K562 (cell line): ENCODE measurements at regions not wholly inside any gene's neighbourhood (a gene's known extent, or its start where the extent isn't known, plus 50 kb on each side); places are given as distances from the start of the nearest gene placed in this dataset.

Source experiments
- CTCF ChIP-seq, 3 experiments: IDR thresholded peaks in 2 of 3; conservative IDR thresholded peaks in 1 of 3; 2 replicates each; pipeline ENCODE4 v1.5.1; 2011 to 2012; ENCODE audit warnings: low read length in 3 of 3, mild to moderate bottlenecking in 3 of 3, control low read depth in 2 of 3, improper control_type of control experiment in 1 of 3, inconsistent platforms in 1 of 3, low read depth in 1 of 3, mixed read lengths in 1 of 3, moderate library complexity in 1 of 3; ENCODE audit not compliant: insufficient read depth in 2 of 3
- IRF2 ChIP-seq: sonication (generic); formaldehyde crosslinking; IDR thresholded peaks from 2 replicates; pipeline ENCODE4 v1.8.1; 2022; ENCODE audit warnings: mild to moderate bottlenecking, missing genetic modification reagents
- MAFF ChIP-seq: IDR thresholded peaks from 2 replicates; pipeline ENCODE4 v1.6.1; 2012; ENCODE audit warnings: low read length, improper control_type of control experiment
- MAFK ChIP-seq: IDR thresholded peaks from 2 replicates; pipeline ENCODE4 v1.6.1; 2011; ENCODE audit warnings: low read length, improper control_type of control experiment
- MEIS2 ChIP-seq: fragments of 450-650 bp; IDR thresholded peaks from 2 replicates; pipeline ENCODE4 v1.6.1; 2014; ENCODE audit warnings: mild to moderate bottlenecking; ENCODE audit not compliant: partially characterized antibody
- NR2C1 ChIP-seq, 2 experiments: fragments of 450-650 bp; IDR thresholded peaks; 2 replicates each; pipeline ENCODE4 v1.6.1; 2017; ENCODE audit warnings: mild to moderate bottlenecking in 2 of 2, antibody characterized with exemption in 1 of 2, inconsistent platforms in 1 of 2, missing compliant biosample characterization in 1 of 2, missing genetic modification characterization in 1 of 2
- SMAD4 ChIP-seq: fragments of 250-450 bp; sonication (Bioruptor Pico); conservative IDR thresholded peaks from 2 replicates; pipeline ENCODE4 v1.8.0; 2021; ENCODE audit warnings: inconsistent platforms, mild to moderate bottlenecking, moderate library complexity
- TCF3 ChIP-seq: sonication (generic); formaldehyde crosslinking; IDR thresholded peaks from 2 replicates; pipeline ENCODE4 v1.4.0; 2020; ENCODE audit warnings: mild to moderate bottlenecking, missing genetic modification reagents
- TEAD1 ChIP-seq, 2 experiments: fragments of 450-650 bp in 1 of 2; sonication (generic) in 1 of 2; formaldehyde crosslinking; IDR thresholded peaks; 2 replicates each; pipeline versions ENCODE4 v1.4.0 to v1.8.0; 2020 to 2022; ENCODE audit warnings: mild to moderate bottlenecking in 2 of 2, missing genetic modification reagents in 1 of 2
- TF ChIP-seq, protein P1 (sequence below): sonication (generic); formaldehyde crosslinking; IDR thresholded peaks from 2 replicates; pipeline ENCODE4 v1.9.0; 2022; ENCODE audit warnings: mild to moderate bottlenecking, missing genetic modification reagents

DNA sequence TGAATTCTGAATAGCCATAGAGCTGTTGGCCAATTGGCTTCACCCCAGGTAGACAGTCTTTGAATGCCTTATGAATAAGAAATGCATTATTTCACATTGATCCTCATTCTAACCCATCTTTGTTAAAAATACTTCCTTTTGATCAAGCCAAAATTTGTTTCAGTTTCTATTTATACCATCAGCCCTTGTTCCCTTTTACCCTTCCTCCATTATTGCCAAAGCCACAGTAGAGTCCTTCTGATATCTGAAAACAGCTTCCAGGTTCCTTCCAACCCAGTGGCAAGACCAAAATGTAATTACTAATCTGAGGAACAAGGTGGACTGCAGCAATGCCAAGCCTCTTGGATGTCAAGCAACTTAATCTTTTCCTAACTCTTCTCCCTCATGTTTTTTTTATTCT, 458.8 kb downstream of the BUD13 start:
- TF ChIP-seq MAFK (no peak), TCF3 (CRISPR knock-in tag) (no peak), NR2C1 (IDR thresholded peaks at IDR 0.05) (no peak), NR2C1 (tag; IDR thresholded peaks at IDR 0.05) (no peak), IRF2 (CRISPR knock-in tag) (no peak), CTCF (IDR thresholded peaks at IDR 0.05 in 2 of 3, conservative IDR thresholded peaks at IDR 0.05 in 1 of 3; ENCODE audit: insufficient read depth in 2 of 3, low read depth in 1 of 3, low read length in 3 of 3) (no peak), TEAD1 (CRISPR knock-in tag; IDR thresholded peaks at IDR 0.05) (no peak), MAFF (no peak), MEIS2 (no peak), SMAD4 (CRISPR knock-in tag) (no peak)
- TF ChIP-seq, protein P1, sequence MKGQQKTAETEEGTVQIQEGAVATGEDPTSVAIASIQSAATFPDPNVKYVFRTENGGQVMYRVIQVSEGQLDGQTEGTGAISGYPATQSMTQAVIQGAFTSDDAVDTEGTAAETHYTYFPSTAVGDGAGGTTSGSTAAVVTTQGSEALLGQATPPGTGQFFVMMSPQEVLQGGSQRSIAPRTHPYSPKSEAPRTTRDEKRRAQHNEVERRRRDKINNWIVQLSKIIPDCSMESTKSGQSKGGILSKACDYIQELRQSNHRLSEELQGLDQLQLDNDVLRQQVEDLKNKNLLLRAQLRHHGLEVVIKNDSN (CRISPR knock-in tag) = no peak
